Sigmoid colon (tissue), 6 donors: ENCODE measurements at regions not wholly inside any gene's neighbourhood (a gene's known extent, or its start where the extent isn't known, plus 50 kb on each side); places are given as distances from the start of the nearest gene placed in this dataset.
A peak's percentile ranks its signal among the peaks of the same experiment; 100 is the strongest.

ENCODE experiments used
- DNase-seq: peaks from one replicate; pipeline ENCODE4 v3.0.0-alpha.2; 2019
- H3K27ac ChIP-seq, 4 donors: fragments of 200-600 bp; sonication (generic); one replicate each; pipeline ENCODE4 v1.5.1; 2016 to 2019; ENCODE audit warnings: mild to moderate bottlenecking in 1 of 4
- H3K27me3 ChIP-seq, 3 donors: fragments of 200-600 bp; sonication (generic); one replicate each; pipeline ENCODE4 v1.5.1; 2019; ENCODE audit warnings: mild to moderate bottlenecking in 1 of 3
- H3K36me3 ChIP-seq, 4 donors: fragments of 200-600 bp; sonication (generic); one replicate each; pipeline ENCODE4 v1.5.1; 2016 to 2019
- H3K4me1 ChIP-seq, 4 donors: fragments of 200-600 bp; sonication (generic); one replicate each; pipeline ENCODE4 v1.5.1; 2017 to 2019
- H3K4me3 ChIP-seq, 4 donors: fragments of 200-600 bp; sonication (generic); one replicate each; pipeline ENCODE4 v1.5.1; 2017 to 2019; ENCODE audit warnings: mild to moderate bottlenecking in 2 of 4, moderate library complexity in 1 of 4
- H3K9me3 ChIP-seq, 4 donors: fragments of 200-600 bp in 3 of 4; sonication (generic) in 3 of 4; one replicate each; pipeline versions ENCODE4 v1.5.1 to v1.6.1; 2013 to 2019
- CTCF ChIP-seq, 4 experiments: fragments of 450-650 bp in 3 of 4; fragments of 200-600 bp in 1 of 4; IDR thresholded peaks; one replicate each; pipeline ENCODE4 v1.5.1; 2016 to 2019; ENCODE audit warnings: antibody characterized with exemption in 4 of 4, mild to moderate bottlenecking in 3 of 4, moderate library complexity in 2 of 4
- EP300 ChIP-seq, 4 donors: sonication (generic); formaldehyde crosslinking; IDR thresholded peaks; one replicate each; pipeline ENCODE4 v1.6.1; 2017; ENCODE audit warnings: antibody characterized with exemption in 4 of 4
- POLR2A ChIP-seq, 2 donors: fragments of 450-650 bp; IDR thresholded peaks; one replicate each; pipeline ENCODE4 v1.6.1; 2016; ENCODE audit warnings: antibody characterized with exemption in 2 of 2, mild to moderate bottlenecking in 2 of 2, moderate library complexity in 2 of 2
- POLR2AphosphoS5 ChIP-seq, 4 donors: sonication (generic); formaldehyde crosslinking; IDR thresholded peaks; one replicate each; pipeline ENCODE4 v1.6.1; 2017; ENCODE audit warnings: antibody characterized with exemption in 4 of 4
- WGBS, 2 donors: extraction: QIAGEN DNeasy Blood & Tissue Kit; methylation state at CpG; one replicate each; pipeline ENCODE4 v1.1.7; 2013; 5-methylcytosine and 5-hydroxymethylcytosine counted together
- intact Hi-C: fragments of 100-400 bp; cut with DNase I; formaldehyde crosslinking; loops from one replicate; pipeline ENCODE4 v1.15.1; 2023
- donor health status: healthy with polysubstance abuse.
- donor health status: healthy.

- TF ChIP-seq POLR2A (IDR thresholded peaks at IDR 0.05) (no peak), CTCF (IDR thresholded peaks at IDR 0.05) (no peak), EP300 (IDR thresholded peaks at IDR 0.05) (no peak), POLR2AphosphoS5 (IDR thresholded peaks at IDR 0.05) (no peak)
- Histone ChIP-seq H3K27ac (peak overlapping the region in 1 of 4 donors; percentile 17), H3K9me3 (peaks cover 0 to 5% (median 2%) of the 10 kb centered on the region in 4 donors), H3K4me1 (peaks cover 0 to 13% (median 3%) of the 10 kb centered on the region in 4 donors), H3K4me3 (no peak overlapping the region), H3K36me3 (no peaks in the 10 kb centered on the region), H3K27me3 (no peaks in the 10 kb centered on the region)
- no peak for DNase-seq
- WGBS, 2 donors = 12 to 29% methylated on average over 6 of the region's 6 CpGs
- intact Hi-C loops = no loop called here
Measured at GRCh38 chr2:172339371-172340010, 87.9 kb upstream of the ITGA6 start.

- no peak overlapping the region for H3K4me3 ChIP-seq
- H3K9me3 ChIP-seq = peaks cover 0 to 5% (median 2%) of the 10 kb centered on the region in 4 donors
- no peaks in the 10 kb centered on the region for H3K27me3 ChIP-seq
- intact Hi-C loops = no loop called here
- no peak for DNase-seq
- no peaks in the 10 kb centered on the region for H3K36me3 ChIP-seq
- TF ChIP-seq POLR2AphosphoS5 (IDR thresholded peaks at IDR 0.05) = no peak
- no peak for TF ChIP-seq CTCF (IDR thresholded peaks at IDR 0.05)
- TF ChIP-seq EP300 (IDR thresholded peaks at IDR 0.05) = no peak
- TF ChIP-seq POLR2A (IDR thresholded peaks at IDR 0.05) = no peak
- WGBS, 2 donors = 9 to 26% methylated on average over 4 of the region's 4 CpGs
- H3K4me1 ChIP-seq = peaks cover 0 to 13% (median 3%) of the 10 kb centered on the region in 4 donors
- H3K27ac ChIP-seq = peak overlapping the region in 2 of 4 donors; percentile 9 to 17
Measured at GRCh38 chr2:172340394-172340793, 87.0 kb upstream of the ITGA6 start.

GRCh38 chr2:172342078-172342477 lies 85.3 kb upstream of the ITGA6 start:
- H3K4me1 ChIP-seq = peaks cover 0 to 13% (median 3%) of the 10 kb centered on the region in 4 donors
- H3K27ac ChIP-seq = no peak overlapping the region
- H3K27me3 ChIP-seq = no peaks in the 10 kb centered on the region
- no peak overlapping the region for H3K4me3 ChIP-seq
- DNase-seq = no peak
- WGBS, 2 donors = 7 to 66% methylated on average over 3 of the region's 3 CpGs
- H3K9me3 ChIP-seq = peaks cover 0 to 6% (median 2%) of the 10 kb centered on the region in 4 donors
- no peak for TF ChIP-seq CTCF (IDR thresholded peaks at IDR 0.05)
- no peak for TF ChIP-seq POLR2A (IDR thresholded peaks at IDR 0.05)
- no peak for TF ChIP-seq EP300 (IDR thresholded peaks at IDR 0.05)
- no peak for TF ChIP-seq POLR2AphosphoS5 (IDR thresholded peaks at IDR 0.05)
- H3K36me3 ChIP-seq = no peaks in the 10 kb centered on the region
- intact Hi-C loops = no loop called here

- no peaks in the 10 kb centered on the region for H3K27me3 ChIP-seq
- H3K9me3 ChIP-seq = peaks cover 0 to 8% (median 2%) of the 10 kb centered on the region in 4 donors
- TF ChIP-seq EP300 (IDR thresholded peaks at IDR 0.05) (no peak), CTCF (IDR thresholded peaks at IDR 0.05) (no peak), POLR2AphosphoS5 (IDR thresholded peaks at IDR 0.05) (no peak), POLR2A (IDR thresholded peaks at IDR 0.05) (no peak)
- DNase-seq = no peak
- intact Hi-C loops = no loop called here
- no peak overlapping the region for H3K4me3 ChIP-seq
- no peak overlapping the region for H3K27ac ChIP-seq
- no peaks in the 10 kb centered on the region for H3K36me3 ChIP-seq
- H3K4me1 ChIP-seq = peaks cover 0 to 13% (median 3%) of the 10 kb centered on the region in 4 donors
- 87 to 89% methylated on average over 3 of the region's 3 CpGs for WGBS, 2 donors
Measured at GRCh38 chr2:172342611-172343010, 84.8 kb upstream of the ITGA6 start.
